ENCODE measurements at regions not wholly inside any gene's neighbourhood (a gene's known extent, or its start where the extent isn't known, plus 50 kb on each side); places are given as distances from the start of the nearest gene placed in this dataset.

- no peaks in the 10 kb centered on the region for H3K9me3 ChIP-seq (ENCODE audit: insufficient read depth, low read length)
- H3K79me2 ChIP-seq (ENCODE audit: insufficient read depth, low read length), result no peaks in the 10 kb centered on the region
- no peak overlapping the region for H3K4me2 ChIP-seq (ENCODE audit: low read depth, low read length, poor library complexity, severe bottlenecking)
- TF ChIP-seq CTCF (IDR thresholded peaks at IDR 0.05; ENCODE audit: insufficient read depth, low read length, poor library complexity, severe bottlenecking), result no peak
- no peak for TF ChIP-seq EZH2phosphoT487 (conservative IDR thresholded peaks at IDR 0.05; ENCODE audit: low read length)
- no peak overlapping the region for H3K27ac ChIP-seq (ENCODE audit: low read depth, low read length)
- H3K9me2 ChIP-seq (replicated peaks; ENCODE audit: insufficient read depth, low read length), result no peaks in the 10 kb centered on the region
- H2AFZ ChIP-seq (ENCODE audit: low read depth, low read length, severe bottlenecking), result no peak overlapping the region
- no peak overlapping the region for H3K9ac ChIP-seq (ENCODE audit: low read length)
- H3K4me3 ChIP-seq (ENCODE audit: insufficient read depth, low read length, poor library complexity, severe bottlenecking), result no peak overlapping the region
- H3F3A ChIP-seq (ENCODE audit: insufficient read depth), result peaks cover 9% of the 10 kb centered on the region
- H3K27me3 ChIP-seq (ENCODE audit: low read length), result no peaks in the 10 kb centered on the region
- H3K36me3 ChIP-seq (ENCODE audit: low read length), result no peaks in the 10 kb centered on the region
- H4K20me1 ChIP-seq (ENCODE audit: low read depth, low read length), result no peaks in the 10 kb centered on the region
Observed at GRCh38 chr9:68648971-68649370, 56.1 kb upstream of the PIP5K1B start.

- H2AFZ ChIP-seq (ENCODE audit: low read depth, low read length, severe bottlenecking), result no peak overlapping the region
- H3K4me2 ChIP-seq (ENCODE audit: low read depth, low read length, poor library complexity, severe bottlenecking), result no peak overlapping the region
- H3K36me3 ChIP-seq (ENCODE audit: low read length), result no peaks in the 10 kb centered on the region
- no peaks in the 10 kb centered on the region for H3K27me3 ChIP-seq (ENCODE audit: low read length)
- no peaks in the 10 kb centered on the region for H4K20me1 ChIP-seq (ENCODE audit: low read depth, low read length)
- H3K9me2 ChIP-seq (replicated peaks; ENCODE audit: insufficient read depth, low read length), result no peaks in the 10 kb centered on the region
- H3K9me3 ChIP-seq (ENCODE audit: insufficient read depth, low read length), result no peaks in the 10 kb centered on the region
- no peak overlapping the region for H3K4me3 ChIP-seq (ENCODE audit: insufficient read depth, low read length, poor library complexity, severe bottlenecking)
- no peak for TF ChIP-seq CTCF (IDR thresholded peaks at IDR 0.05; ENCODE audit: insufficient read depth, low read length, poor library complexity, severe bottlenecking)
- no peak for TF ChIP-seq EZH2phosphoT487 (conservative IDR thresholded peaks at IDR 0.05; ENCODE audit: low read length)
- no peaks in the 10 kb centered on the region for H3K79me2 ChIP-seq (ENCODE audit: insufficient read depth, low read length)
- no peak overlapping the region for H3K9ac ChIP-seq (ENCODE audit: low read length)
- H3F3A ChIP-seq (ENCODE audit: insufficient read depth), result no peaks in the 10 kb centered on the region
- no peak overlapping the region for H3K27ac ChIP-seq (ENCODE audit: low read depth, low read length)
Observed at GRCh38 chr9:68651280-68651893, 53.7 kb upstream of the PIP5K1B start.

- H3F3A ChIP-seq (ENCODE audit: insufficient read depth), result no peaks in the 10 kb centered on the region
- no peak overlapping the region for H3K4me3 ChIP-seq (ENCODE audit: insufficient read depth, low read length, poor library complexity, severe bottlenecking)
- no peak overlapping the region for H2AFZ ChIP-seq (ENCODE audit: low read depth, low read length, severe bottlenecking)
- H3K9me3 ChIP-seq (ENCODE audit: insufficient read depth, low read length), result no peaks in the 10 kb centered on the region
- no peaks in the 10 kb centered on the region for H3K9me2 ChIP-seq (replicated peaks; ENCODE audit: insufficient read depth, low read length)
- H3K27me3 ChIP-seq (ENCODE audit: low read length), result no peaks in the 10 kb centered on the region
- H3K27ac ChIP-seq (ENCODE audit: low read depth, low read length), result no peak overlapping the region
- H3K79me2 ChIP-seq (ENCODE audit: insufficient read depth, low read length), result no peaks in the 10 kb centered on the region
- no peak overlapping the region for H3K4me2 ChIP-seq (ENCODE audit: low read depth, low read length, poor library complexity, severe bottlenecking)
- TF ChIP-seq EZH2phosphoT487 (conservative IDR thresholded peaks at IDR 0.05; ENCODE audit: low read length) (no peak), CTCF (IDR thresholded peaks at IDR 0.05; ENCODE audit: insufficient read depth, low read length, poor library complexity, severe bottlenecking) (no peak)
- H3K36me3 ChIP-seq (ENCODE audit: low read length), result no peaks in the 10 kb centered on the region
- H3K9ac ChIP-seq (ENCODE audit: low read length), result no peak overlapping the region
- no peaks in the 10 kb centered on the region for H4K20me1 ChIP-seq (ENCODE audit: low read depth, low read length)
Observed at GRCh38 chr9:68653141-68653595, 51.9 kb upstream of the PIP5K1B start.
